ENCODE measurements at regions not wholly inside any gene's neighbourhood (a gene's known extent, or its start where the extent isn't known, plus 50 kb on each side); places are given as distances from the start of the nearest gene placed in this dataset.

GRCh38 chr3:35079403-35079802, 559.9 kb upstream of the ARPP21 start:
- intact Hi-C loops (cut with micrococcal nuclease; ENCODE audit: unreplicated experiment) = no loop called here
- Histone ChIP-seq H3K27me3 (ENCODE audit: control insufficient read depth, insufficient read depth, low read length) (no peaks in the 10 kb centered on the region), H3K4me1 (ENCODE audit: control insufficient read depth, insufficient read depth, low read length) (no peaks in the 10 kb centered on the region), H3K4me3 (ENCODE audit: low read depth in 2 of 2, low read length in 2 of 2) (no peak overlapping the region), H3K27ac (ENCODE audit: low read length) (no peak overlapping the region), H3K36me3 (ENCODE audit: control insufficient read depth, insufficient read depth, low read length) (no peaks in the 10 kb centered on the region), H3K9me3 (ENCODE audit: control insufficient read depth, insufficient read depth, low read depth, low read length) (no peaks in the 10 kb centered on the region)
- POLR2A ChIA-PET = no interaction called here
- TF ChIP-seq, protein P1, sequence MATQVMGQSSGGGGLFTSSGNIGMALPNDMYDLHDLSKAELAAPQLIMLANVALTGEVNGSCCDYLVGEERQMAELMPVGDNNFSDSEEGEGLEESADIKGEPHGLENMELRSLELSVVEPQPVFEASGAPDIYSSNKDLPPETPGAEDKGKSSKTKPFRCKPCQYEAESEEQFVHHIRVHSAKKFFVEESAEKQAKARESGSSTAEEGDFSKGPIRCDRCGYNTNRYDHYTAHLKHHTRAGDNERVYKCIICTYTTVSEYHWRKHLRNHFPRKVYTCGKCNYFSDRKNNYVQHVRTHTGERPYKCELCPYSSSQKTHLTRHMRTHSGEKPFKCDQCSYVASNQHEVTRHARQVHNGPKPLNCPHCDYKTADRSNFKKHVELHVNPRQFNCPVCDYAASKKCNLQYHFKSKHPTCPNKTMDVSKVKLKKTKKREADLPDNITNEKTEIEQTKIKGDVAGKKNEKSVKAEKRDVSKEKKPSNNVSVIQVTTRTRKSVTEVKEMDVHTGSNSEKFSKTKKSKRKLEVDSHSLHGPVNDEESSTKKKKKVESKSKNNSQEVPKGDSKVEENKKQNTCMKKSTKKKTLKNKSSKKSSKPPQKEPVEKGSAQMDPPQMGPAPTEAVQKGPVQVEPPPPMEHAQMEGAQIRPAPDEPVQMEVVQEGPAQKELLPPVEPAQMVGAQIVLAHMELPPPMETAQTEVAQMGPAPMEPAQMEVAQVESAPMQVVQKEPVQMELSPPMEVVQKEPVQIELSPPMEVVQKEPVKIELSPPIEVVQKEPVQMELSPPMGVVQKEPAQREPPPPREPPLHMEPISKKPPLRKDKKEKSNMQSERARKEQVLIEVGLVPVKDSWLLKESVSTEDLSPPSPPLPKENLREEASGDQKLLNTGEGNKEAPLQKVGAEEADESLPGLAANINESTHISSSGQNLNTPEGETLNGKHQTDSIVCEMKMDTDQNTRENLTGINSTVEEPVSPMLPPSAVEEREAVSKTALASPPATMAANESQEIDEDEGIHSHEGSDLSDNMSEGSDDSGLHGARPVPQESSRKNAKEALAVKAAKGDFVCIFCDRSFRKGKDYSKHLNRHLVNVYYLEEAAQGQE (IDR thresholded peaks at IDR 0.05; ENCODE audit: insufficient read depth in 1 of 2, low read depth in 2 of 2, low read length in 1 of 2) = no peak
- TF ChIP-seq TCF7L2 (IDR thresholded peaks at IDR 0.05; ENCODE audit: low read depth, low read length) = no peak
- TF ChIP-seq SIN3A (IDR thresholded peaks at IDR 0.05; ENCODE audit: borderline replicate concordance, insufficient read depth, low read depth, low read length) = no peak
- TF ChIP-seq, protein P2, sequence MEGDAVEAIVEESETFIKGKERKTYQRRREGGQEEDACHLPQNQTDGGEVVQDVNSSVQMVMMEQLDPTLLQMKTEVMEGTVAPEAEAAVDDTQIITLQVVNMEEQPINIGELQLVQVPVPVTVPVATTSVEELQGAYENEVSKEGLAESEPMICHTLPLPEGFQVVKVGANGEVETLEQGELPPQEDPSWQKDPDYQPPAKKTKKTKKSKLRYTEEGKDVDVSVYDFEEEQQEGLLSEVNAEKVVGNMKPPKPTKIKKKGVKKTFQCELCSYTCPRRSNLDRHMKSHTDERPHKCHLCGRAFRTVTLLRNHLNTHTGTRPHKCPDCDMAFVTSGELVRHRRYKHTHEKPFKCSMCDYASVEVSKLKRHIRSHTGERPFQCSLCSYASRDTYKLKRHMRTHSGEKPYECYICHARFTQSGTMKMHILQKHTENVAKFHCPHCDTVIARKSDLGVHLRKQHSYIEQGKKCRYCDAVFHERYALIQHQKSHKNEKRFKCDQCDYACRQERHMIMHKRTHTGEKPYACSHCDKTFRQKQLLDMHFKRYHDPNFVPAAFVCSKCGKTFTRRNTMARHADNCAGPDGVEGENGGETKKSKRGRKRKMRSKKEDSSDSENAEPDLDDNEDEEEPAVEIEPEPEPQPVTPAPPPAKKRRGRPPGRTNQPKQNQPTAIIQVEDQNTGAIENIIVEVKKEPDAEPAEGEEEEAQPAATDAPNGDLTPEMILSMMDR (IDR thresholded peaks at IDR 0.05) = no peak
- no peak for TF ChIP-seq POLR2AphosphoS5 (IDR thresholded peaks at IDR 0.05; ENCODE audit: low read depth, low read length)
- CTCF ChIA-PET = no interaction called here
- DNase-seq (ENCODE audit: low read depth, low spot score) = no peak
- no TSS peak for BruUV-seq (replicated peaks)
- in situ Hi-C loops (cut with HindIII; ENCODE audit: low pct_unique_long_range_greater_than_20kb, low sequenced_read_pairs) = no loop called here
- no peak for ATAC-seq

DNA sequence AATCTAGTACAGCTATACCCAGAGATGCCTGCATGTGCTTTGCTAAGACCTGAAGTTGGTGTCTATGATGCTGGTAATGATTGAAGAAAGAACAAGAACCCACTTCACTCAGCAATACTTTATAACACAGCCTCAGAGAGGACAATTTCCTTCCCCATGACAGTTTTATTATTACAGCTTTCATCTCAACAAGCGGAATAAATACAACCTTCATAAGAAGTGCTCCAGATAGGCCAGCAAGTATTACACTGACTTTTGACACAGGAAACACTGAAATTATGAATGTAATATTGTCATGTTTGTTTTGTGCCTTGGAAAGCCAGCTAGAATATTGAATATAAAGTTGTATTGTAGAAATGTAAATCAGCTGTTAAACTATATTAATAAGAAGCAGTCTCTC, 557.4 kb upstream of the ARPP21 start:
- Histone ChIP-seq H3K4me1 (ENCODE audit: control insufficient read depth, insufficient read depth, low read length) (no peaks in the 10 kb centered on the region), H3K36me3 (ENCODE audit: control insufficient read depth, insufficient read depth, low read length) (no peaks in the 10 kb centered on the region), H3K9me3 (ENCODE audit: control insufficient read depth, insufficient read depth, low read depth, low read length) (no peaks in the 10 kb centered on the region), H3K27me3 (ENCODE audit: control insufficient read depth, insufficient read depth, low read length) (no peaks in the 10 kb centered on the region), H3K27ac (ENCODE audit: low read length) (no peak overlapping the region), H3K4me3 (ENCODE audit: low read depth in 2 of 2, low read length in 2 of 2) (no peak overlapping the region)
- intact Hi-C loops (cut with micrococcal nuclease; ENCODE audit: unreplicated experiment) (no loop called here), in situ Hi-C loops (cut with HindIII; ENCODE audit: low pct_unique_long_range_greater_than_20kb, low sequenced_read_pairs) (no loop called here)
- DNase-seq (ENCODE audit: low read depth, low spot score) (no peak), ATAC-seq (no peak)
- BruUV-seq (replicated peaks) = no TSS peak
- POLR2A ChIA-PET = no interaction called here
- CTCF ChIA-PET = no interaction called here
- TF ChIP-seq, protein P1 (IDR thresholded peaks at IDR 0.05; ENCODE audit: insufficient read depth in 1 of 2, low read depth in 2 of 2, low read length in 1 of 2) = no peak
- TF ChIP-seq, protein P2 (IDR thresholded peaks at IDR 0.05) = no peak
- no peak for TF ChIP-seq SIN3A (IDR thresholded peaks at IDR 0.05; ENCODE audit: borderline replicate concordance, insufficient read depth, low read depth, low read length)
- TF ChIP-seq TCF7L2 (IDR thresholded peaks at IDR 0.05; ENCODE audit: low read depth, low read length) = no peak
- no peak for TF ChIP-seq POLR2AphosphoS5 (IDR thresholded peaks at IDR 0.05; ENCODE audit: low read depth, low read length)
